ENCODE measurements at regions not wholly inside any gene's neighbourhood (a gene's known extent, or its start where the extent isn't known, plus 50 kb on each side); places are given as distances from the start of the nearest gene placed in this dataset.
A peak's percentile ranks its signal among the peaks of the same experiment; 100 is the strongest.
"Not testable (repeated sequence)": the region's sequence is repeated elsewhere in the genome, so short reads cannot be mapped to it uniquely, and the experiment has no call there.

DNA sequence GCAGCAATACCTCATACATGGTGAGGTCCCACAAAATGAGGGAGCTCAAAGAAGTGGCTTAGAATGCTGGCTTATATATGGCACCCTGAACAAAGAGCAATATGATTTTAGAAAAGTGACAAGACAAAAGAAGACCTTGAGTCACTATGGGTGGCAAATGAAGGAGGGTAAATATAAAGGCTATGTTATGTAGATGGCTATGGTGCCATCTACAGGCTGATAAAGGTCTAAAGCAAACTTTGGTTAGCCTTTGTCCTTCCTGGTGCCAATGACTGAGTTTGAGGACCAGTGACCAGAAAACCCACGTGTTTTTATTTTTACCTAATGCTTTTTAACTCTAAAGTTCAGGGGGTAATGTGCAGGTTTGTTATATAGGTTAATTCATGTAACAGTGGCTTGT, 151.8 kb downstream of the CCNG2 start:
- peak; percentile 45 for DNase-seq

DNA sequence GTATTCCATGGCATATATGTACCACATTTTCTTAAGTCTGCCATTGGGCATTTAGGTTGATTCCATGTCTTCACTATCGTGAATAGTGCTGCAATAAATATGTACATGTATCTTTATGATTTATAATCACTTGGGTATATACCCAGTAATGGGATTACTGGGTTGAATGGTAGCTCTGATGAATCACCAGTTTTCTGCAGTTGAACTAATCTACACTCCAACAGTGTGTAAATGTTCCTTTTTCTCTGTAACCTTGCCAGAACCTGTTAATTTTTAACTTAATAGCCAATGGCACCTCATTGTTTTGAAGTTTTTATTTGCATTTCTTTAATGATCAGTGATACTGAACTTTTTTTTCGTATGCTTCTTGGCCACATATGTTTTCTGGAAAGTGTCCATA, 152.5 kb downstream of the CCNG2 start:
- DNase-seq, result no peak

GRCh38 chr4:77310931-77311330, 153.9 kb downstream of the CCNG2 start:
- DNase-seq, result no peak

- DNase-seq, result no peak
Observed at GRCh38 chr4:77314697-77315096, 157.7 kb downstream of the CCNG2 start.

- no peak for DNase-seq
Observed at GRCh38 chr4:77327151-77327550, 170.1 kb downstream of the CCNG2 start.

DNA sequence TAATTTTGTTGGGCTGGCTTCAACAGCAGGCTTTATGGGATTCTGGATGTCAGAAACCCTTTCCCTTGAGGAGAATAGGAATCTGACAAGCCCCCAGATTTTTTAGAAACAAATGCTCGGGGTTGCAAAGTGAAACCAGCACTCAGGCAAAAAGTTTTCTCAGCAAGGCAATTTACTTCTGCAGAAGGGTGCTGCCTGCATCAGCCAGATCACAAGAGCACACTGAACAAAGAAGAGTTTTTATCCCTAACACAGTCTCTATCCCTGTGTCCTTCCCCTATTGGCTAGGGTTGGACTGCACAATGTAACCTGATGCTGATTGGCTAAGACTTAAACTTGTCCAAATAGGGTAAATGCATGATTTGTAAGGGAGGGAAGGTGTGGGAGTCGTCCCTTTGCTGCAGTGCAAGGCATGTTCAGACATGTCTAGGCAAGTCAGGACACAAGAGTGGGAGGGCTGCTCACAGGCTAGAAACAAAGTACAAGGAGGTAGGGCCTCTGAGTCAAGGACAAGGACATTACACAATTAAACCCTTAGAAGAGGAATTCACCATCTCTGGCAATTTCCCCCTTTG, 175.8 kb downstream of the CCNG2 start:
- no peak for DNase-seq

GRCh38 chr4:77336411-77337142, 179.6 kb downstream of the CCNG2 start:
- DNase-seq, result no peak

DNA sequence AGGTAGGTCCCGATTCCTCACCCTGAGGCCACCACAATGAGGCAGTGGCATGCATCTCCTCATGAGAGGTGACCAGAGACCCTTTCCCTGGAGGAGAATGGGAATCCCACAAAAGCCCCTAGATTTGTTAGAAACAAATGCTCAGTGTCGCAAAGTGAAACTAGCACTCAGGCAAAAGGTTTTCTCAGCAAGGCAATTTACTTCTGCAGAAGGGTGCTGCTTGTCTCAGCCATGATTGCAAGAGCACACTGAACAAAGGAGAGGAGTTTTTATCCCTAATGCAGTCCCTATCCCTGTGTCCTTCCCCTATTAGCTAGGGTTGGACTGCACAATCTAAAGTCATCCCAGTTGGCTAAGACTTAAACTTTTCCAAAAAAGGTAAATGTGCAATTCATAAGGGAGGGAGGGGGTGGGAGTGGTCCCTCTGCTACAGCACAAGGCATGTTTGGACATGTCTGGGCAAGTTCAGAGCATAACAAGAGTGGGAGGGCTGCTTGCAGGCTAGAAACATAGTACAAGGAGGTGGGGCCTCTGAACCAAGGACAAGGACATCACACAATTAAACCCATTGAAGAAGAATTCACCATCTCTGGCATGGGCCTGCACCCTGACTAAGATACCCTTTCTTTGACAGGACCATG, 185.3 kb downstream of the CCNG2 start:
- DNase-seq, result no peak

- DNase-seq, result no peak
Observed at GRCh38 chr4:77344001-77344400, 187.0 kb downstream of the CCNG2 start.

GRCh38 chr4:77344784-77345183, 187.8 kb downstream of the CCNG2 start:
- no peak for DNase-seq

DNA sequence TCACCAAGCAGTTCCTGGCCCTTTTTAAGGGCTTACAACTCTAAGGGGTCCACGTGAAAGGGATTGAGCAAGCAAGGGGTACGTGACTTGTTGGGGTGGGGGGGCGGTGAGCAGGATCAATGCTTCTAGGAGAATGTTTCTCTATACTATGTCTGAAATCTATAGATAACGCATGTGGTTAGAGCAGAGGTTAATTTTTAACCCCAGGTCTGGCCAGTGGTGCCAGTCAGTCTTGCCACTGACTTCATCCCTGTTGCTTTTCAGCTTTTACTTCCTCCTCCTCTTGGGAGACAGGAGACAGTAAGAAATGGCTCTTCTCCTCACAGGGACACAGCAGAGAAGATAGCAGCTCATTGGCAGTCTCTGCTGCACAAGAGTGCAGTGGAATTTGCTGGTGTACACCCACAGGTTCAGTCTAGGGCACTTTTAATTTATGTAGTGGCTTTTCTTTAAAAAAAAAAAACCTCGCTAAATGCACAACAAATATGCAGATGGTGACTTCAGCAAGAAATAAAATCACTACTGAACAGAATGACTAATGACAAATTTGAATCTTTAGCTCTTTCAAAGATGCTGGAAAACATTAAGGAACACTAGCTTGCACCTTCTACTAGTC, 190.5 kb downstream of the CCNG2 start:
- DNase-seq, result no peak

DNA sequence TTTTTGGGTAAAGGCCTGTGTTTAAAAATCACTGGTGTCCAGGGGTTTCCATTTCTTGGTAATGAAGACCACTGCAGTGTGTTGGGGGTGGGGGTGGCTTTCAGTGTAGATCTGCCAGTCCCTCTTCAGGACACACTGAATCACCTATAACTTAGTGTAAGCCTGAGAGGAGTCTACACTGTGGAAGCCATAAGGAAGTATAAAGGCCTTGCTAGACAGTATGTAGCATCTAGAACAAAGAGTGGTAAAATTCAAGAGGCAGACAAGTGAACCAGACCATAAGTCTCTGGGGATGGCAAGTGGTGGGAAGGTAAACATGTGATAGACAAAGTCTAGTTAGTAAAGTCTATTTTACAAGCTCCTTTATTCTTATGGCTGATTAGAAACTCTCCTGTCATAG, 191.8 kb downstream of the CCNG2 start:
- no peak for DNase-seq

DNA sequence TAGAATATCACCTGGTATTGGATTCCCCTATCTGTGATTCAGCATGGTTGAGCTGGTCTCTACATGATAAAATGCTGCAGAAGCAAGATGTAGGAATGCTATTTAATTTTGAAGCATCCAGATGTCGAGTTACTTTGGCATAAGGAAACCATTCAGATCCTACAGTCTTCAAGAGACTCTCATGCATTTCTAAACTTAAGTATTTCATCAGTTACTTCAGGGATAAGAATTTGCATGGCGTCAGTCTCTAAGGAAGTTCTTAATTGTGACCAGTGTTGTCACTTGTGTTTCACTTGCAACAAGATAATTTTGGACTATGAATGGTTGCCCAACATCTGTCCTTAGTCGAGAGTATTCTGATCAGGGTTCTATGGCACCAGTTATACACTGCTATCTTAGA, 192.4 kb downstream of the CCNG2 start:
- DNase-seq, result no peak

DNA sequence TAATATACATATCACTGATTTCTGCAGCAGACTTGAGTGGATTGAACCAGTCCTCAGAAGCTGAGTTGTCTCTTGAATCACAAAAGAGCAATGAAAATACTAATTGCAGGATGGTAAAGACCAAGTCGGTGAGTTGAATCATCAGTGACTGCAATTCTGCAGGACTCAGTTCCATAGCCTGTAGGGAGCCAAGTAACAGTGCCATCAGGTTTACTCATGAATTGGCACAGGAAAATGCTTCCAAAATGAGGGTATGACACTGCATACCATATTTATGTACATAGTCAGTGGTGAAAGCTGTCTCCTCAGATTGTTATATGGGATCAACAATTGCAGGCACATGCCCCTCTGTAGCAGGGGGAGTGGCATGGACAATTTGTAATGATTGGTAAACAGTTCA, 192.8 kb downstream of the CCNG2 start:
- DNase-seq, result no peak

GRCh38 chr4:77352192-77352591, 195.2 kb downstream of the CCNG2 start:
- no peak for DNase-seq

DNA sequence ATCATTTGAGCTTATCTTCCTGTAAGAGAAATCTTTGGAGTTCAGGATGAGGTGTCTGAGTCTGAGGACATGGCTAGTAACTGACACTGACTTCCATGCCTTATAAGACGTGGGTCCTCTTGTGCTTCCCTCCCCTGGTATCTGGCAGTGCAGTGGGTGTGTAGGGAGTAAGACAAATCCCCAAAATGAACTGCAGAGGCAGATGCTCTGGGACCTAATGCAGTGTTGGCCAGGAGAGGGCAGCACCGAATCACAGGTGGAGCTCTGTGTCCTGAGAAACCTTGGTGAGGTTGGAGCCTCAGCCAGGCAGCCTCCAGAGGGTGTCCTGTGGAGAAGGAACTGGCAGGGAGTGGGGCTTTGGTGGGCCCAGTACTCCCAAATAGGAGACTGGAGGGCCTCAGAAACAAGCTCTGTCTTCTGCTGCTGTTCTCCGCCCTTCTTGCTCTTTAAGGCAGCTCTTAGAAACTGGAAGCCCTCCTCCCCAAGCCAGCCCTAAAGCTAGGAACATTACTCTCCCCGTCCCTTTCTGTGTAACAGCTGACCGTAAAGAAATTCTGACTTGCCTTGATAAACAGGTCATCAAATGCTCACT, 196.8 kb downstream of the CCNG2 start:
- not testable (repeated sequence) for DNase-seq

DNA sequence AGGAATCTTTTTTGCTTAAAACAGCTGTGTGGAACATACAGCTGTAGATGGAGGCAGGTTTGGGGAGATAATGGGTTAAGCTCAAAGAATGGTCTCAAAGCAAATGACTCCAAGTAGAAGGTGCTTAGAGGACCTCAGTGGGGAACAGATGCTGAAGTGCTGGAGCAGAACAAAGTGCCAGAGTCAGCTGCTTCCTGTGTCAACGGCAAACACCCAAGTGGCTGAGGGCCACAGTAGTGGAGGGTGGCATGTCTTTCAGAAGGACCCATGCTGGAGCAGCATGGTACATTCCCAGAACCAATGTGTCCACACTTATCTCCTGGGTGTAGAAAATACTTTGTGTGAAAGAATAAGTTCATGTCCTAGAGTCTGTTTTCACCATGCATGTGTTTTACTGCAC, 197.5 kb downstream of the CCNG2 start:
- DNase-seq, result no peak

DNA sequence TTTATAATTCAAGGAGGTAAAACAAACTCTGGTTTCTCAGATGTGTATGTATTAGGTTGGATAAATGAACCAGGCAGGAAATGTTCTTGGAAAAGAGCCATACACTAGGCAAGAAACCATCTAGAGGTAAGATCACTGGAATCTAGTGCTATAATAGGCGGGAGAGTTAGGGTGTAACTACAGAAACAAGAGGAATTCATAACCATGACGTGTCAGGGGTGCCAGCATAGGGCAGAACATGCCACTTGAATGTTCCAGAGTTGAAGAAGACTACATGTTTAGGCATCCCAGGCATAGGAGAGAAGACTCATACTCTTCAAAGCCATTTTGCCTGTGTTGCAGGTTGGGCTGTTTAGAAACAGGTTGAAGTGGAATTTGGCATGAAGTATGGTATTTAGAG, 198.7 kb downstream of the CCNG2 start:
- no peak for DNase-seq

DNA sequence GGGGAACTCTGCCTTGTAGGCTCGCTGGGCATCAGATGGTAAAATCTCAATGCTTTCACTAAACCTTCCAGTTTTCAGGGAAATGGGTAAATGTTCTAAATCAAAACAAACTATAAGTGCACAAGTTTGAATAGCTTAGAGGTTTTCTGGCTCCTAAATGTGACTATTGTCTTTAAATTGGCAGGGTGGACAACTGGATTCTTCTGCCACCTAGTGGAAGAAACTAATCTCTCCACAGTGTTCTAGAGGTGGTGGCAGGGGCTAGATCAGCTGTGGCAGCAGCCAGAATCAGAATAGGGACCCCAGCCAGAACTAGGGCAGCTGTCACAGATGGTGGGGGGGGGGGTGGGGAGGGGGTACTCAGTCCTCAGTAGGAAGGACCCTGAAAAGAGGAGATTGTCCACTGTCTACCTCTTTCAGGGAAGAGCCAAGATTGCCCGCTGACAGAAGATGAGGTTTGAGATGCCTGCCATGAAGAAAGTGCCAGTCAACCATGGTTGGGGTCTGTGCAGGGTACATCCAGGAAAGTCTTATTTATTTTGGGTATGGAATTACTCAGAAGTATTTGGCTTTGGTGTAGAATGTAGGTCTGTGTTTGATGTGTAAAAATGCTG, 201.4 kb downstream of the CCNG2 start:
- peak; percentile 39 for DNase-seq

- no peak for DNase-seq
Observed at GRCh38 chr4:77360451-77360850, 203.4 kb downstream of the CCNG2 start.

- DNase-seq, result not testable (repeated sequence)
Observed at GRCh38 chr4:77366876-77367275, 209.9 kb downstream of the CCNG2 start.

DNA sequence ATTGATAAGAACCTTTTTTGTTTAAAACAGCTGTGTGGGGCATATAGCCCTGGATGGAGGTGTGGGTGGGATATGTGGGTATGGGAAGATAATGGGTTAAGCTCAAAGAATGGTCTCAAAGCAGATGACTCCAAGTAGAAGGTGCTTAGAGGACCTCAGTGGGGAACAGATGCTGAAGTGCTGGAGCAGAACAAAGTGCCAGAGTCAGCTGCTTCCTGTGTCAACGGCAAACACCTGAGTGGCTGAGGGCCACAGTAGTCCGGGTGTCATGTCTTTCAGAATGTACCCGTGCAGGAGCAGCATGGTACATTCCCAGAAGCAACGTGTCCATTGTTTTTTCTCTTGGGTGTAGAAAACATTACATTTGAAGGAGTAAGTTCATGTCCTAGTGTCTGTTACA, 210.6 kb downstream of the CCNG2 start:
- DNase-seq, result no peak

DNA sequence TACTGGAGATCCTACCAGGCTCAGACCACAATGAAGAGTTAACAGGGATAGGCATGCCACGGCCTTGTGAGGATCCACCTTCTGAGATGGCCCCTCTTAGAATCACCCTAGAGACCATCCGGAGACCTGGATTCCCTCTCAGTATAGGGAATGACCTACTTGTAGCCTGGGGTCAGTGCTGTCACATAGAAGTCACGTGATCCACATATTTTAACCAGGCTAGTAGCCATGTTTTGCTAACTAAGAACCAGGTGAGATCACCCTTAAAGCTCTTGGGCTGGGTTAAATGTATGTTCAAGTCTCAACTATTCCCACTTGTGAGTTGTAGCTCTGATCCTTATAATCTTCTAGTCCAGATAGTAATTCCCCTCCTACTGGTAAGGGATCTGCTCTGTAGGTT, 215.4 kb downstream of the CCNG2 start:
- DNase-seq, result no peak
